ENCODE measurements at regions not wholly inside any gene's neighbourhood (a gene's known extent, or its start where the extent isn't known, plus 50 kb on each side); places are given as distances from the start of the nearest gene placed in this dataset.

- no peak overlapping the region for H3K4me3 ChIP-seq (ENCODE audit: low read depth, low read length)
- no peak overlapping the region for H2AFZ ChIP-seq (ENCODE audit: low read length, unreplicated experiment)
- H3K27ac ChIP-seq (ENCODE audit: low read depth, low read length) = no peak overlapping the region
- H3K36me3 ChIP-seq (ENCODE audit: insufficient read depth, low read length) = no peaks in the 10 kb centered on the region
- peaks cover 25% of the 10 kb centered on the region for H3K27me3 ChIP-seq (ENCODE audit: insufficient read depth, low read length)
- no peaks in the 10 kb centered on the region for H3K4me1 ChIP-seq (ENCODE audit: control insufficient read depth, insufficient read depth, low read length, unreplicated experiment)
- H3K79me2 ChIP-seq (ENCODE audit: control insufficient read depth, insufficient read depth, low read length, unreplicated experiment) = no peaks in the 10 kb centered on the region
These were observed 156.9 kb upstream of the PCBD1 start for GRCh38 chr10:71045204-71045809.

- H3K27ac ChIP-seq (ENCODE audit: low read depth, low read length) = no peak overlapping the region
- H3K4me1 ChIP-seq (ENCODE audit: control insufficient read depth, insufficient read depth, low read length, unreplicated experiment) = no peaks in the 10 kb centered on the region
- H3K79me2 ChIP-seq (ENCODE audit: control insufficient read depth, insufficient read depth, low read length, unreplicated experiment) = no peaks in the 10 kb centered on the region
- H3K36me3 ChIP-seq (ENCODE audit: insufficient read depth, low read length) = no peaks in the 10 kb centered on the region
- H3K27me3 ChIP-seq (ENCODE audit: insufficient read depth, low read length) = peaks cover 30% of the 10 kb centered on the region
- H2AFZ ChIP-seq (ENCODE audit: low read length, unreplicated experiment) = no peak overlapping the region
- no peak overlapping the region for H3K4me3 ChIP-seq (ENCODE audit: low read depth, low read length)
These were observed 157.6 kb upstream of the PCBD1 start for GRCh38 chr10:71045936-71046335.

GRCh38 chr10:71046747-71047146 is 158.4 kb upstream of the PCBD1 start:
- Histone ChIP-seq H2AFZ (ENCODE audit: low read length, unreplicated experiment) (no peak overlapping the region), H3K4me1 (ENCODE audit: control insufficient read depth, insufficient read depth, low read length, unreplicated experiment) (no peaks in the 10 kb centered on the region), H3K4me3 (ENCODE audit: low read depth, low read length) (no peak overlapping the region), H3K36me3 (ENCODE audit: insufficient read depth, low read length) (no peaks in the 10 kb centered on the region), H3K27me3 (ENCODE audit: insufficient read depth, low read length) (peaks cover 38% of the 10 kb centered on the region), H3K27ac (ENCODE audit: low read depth, low read length) (no peak overlapping the region), H3K79me2 (ENCODE audit: control insufficient read depth, insufficient read depth, low read length, unreplicated experiment) (no peaks in the 10 kb centered on the region)

- H2AFZ ChIP-seq (ENCODE audit: low read length, unreplicated experiment) = no peak overlapping the region
- peaks cover 51% of the 10 kb centered on the region for H3K27me3 ChIP-seq (ENCODE audit: insufficient read depth, low read length)
- no peak overlapping the region for H3K4me3 ChIP-seq (ENCODE audit: low read depth, low read length)
- H3K79me2 ChIP-seq (ENCODE audit: control insufficient read depth, insufficient read depth, low read length, unreplicated experiment) = no peaks in the 10 kb centered on the region
- no peak overlapping the region for H3K27ac ChIP-seq (ENCODE audit: low read depth, low read length)
- H3K36me3 ChIP-seq (ENCODE audit: insufficient read depth, low read length) = no peaks in the 10 kb centered on the region
- no peaks in the 10 kb centered on the region for H3K4me1 ChIP-seq (ENCODE audit: control insufficient read depth, insufficient read depth, low read length, unreplicated experiment)
These were observed 160.7 kb upstream of the PCBD1 start for GRCh38 chr10:71048971-71049615.

GRCh38 chr10:71049994-71050393 is 161.6 kb upstream of the PCBD1 start:
- Histone ChIP-seq H3K36me3 (ENCODE audit: insufficient read depth, low read length) (no peaks in the 10 kb centered on the region), H3K4me1 (ENCODE audit: control insufficient read depth, insufficient read depth, low read length, unreplicated experiment) (no peaks in the 10 kb centered on the region), H3K27me3 (ENCODE audit: insufficient read depth, low read length) (peaks cover 57% of the 10 kb centered on the region), H3K4me3 (ENCODE audit: low read depth, low read length) (no peak overlapping the region), H3K79me2 (ENCODE audit: control insufficient read depth, insufficient read depth, low read length, unreplicated experiment) (no peaks in the 10 kb centered on the region), H2AFZ (ENCODE audit: low read length, unreplicated experiment) (no peak overlapping the region), H3K27ac (ENCODE audit: low read depth, low read length) (no peak overlapping the region)

GRCh38 chr10:71052076-71052660 is 160.2 kb upstream of the UNC5B start:
- H3K27ac ChIP-seq (ENCODE audit: low read depth, low read length) = no peak overlapping the region
- no peak overlapping the region for H3K4me3 ChIP-seq (ENCODE audit: low read depth, low read length)
- H3K36me3 ChIP-seq (ENCODE audit: insufficient read depth, low read length) = no peaks in the 10 kb centered on the region
- peaks cover 73% of the 10 kb centered on the region for H3K27me3 ChIP-seq (ENCODE audit: insufficient read depth, low read length)
- H2AFZ ChIP-seq (ENCODE audit: low read length, unreplicated experiment) = no peak overlapping the region
- H3K4me1 ChIP-seq (ENCODE audit: control insufficient read depth, insufficient read depth, low read length, unreplicated experiment) = no peaks in the 10 kb centered on the region
- H3K79me2 ChIP-seq (ENCODE audit: control insufficient read depth, insufficient read depth, low read length, unreplicated experiment) = no peaks in the 10 kb centered on the region

GRCh38 chr10:71052708-71053107 is 159.7 kb upstream of the UNC5B start:
- Histone ChIP-seq H3K36me3 (ENCODE audit: insufficient read depth, low read length) (no peaks in the 10 kb centered on the region), H2AFZ (ENCODE audit: low read length, unreplicated experiment) (no peak overlapping the region), H3K4me3 (ENCODE audit: low read depth, low read length) (no peak overlapping the region), H3K27me3 (ENCODE audit: insufficient read depth, low read length) (peaks cover 73% of the 10 kb centered on the region), H3K4me1 (ENCODE audit: control insufficient read depth, insufficient read depth, low read length, unreplicated experiment) (no peaks in the 10 kb centered on the region), H3K27ac (ENCODE audit: low read depth, low read length) (no peak overlapping the region), H3K79me2 (ENCODE audit: control insufficient read depth, insufficient read depth, low read length, unreplicated experiment) (no peaks in the 10 kb centered on the region)

GRCh38 chr10:71053169-71053895 is 159.0 kb upstream of the UNC5B start:
- H3K36me3 ChIP-seq (ENCODE audit: insufficient read depth, low read length) = no peaks in the 10 kb centered on the region
- H3K27ac ChIP-seq (ENCODE audit: low read depth, low read length) = no peak overlapping the region
- H3K4me1 ChIP-seq (ENCODE audit: control insufficient read depth, insufficient read depth, low read length, unreplicated experiment) = no peaks in the 10 kb centered on the region
- H3K79me2 ChIP-seq (ENCODE audit: control insufficient read depth, insufficient read depth, low read length, unreplicated experiment) = no peaks in the 10 kb centered on the region
- H2AFZ ChIP-seq (ENCODE audit: low read length, unreplicated experiment) = no peak overlapping the region
- H3K4me3 ChIP-seq (ENCODE audit: low read depth, low read length) = no peak overlapping the region
- H3K27me3 ChIP-seq (ENCODE audit: insufficient read depth, low read length) = peaks cover 78% of the 10 kb centered on the region

GRCh38 chr10:71058308-71058707 is 154.1 kb upstream of the UNC5B start:
- Histone ChIP-seq H3K27me3 (ENCODE audit: insufficient read depth, low read length) (peaks cover 59% of the 10 kb centered on the region), H3K79me2 (ENCODE audit: control insufficient read depth, insufficient read depth, low read length, unreplicated experiment) (no peaks in the 10 kb centered on the region)

GRCh38 chr10:71059054-71059818 is 153.1 kb upstream of the UNC5B start:
- no peaks in the 10 kb centered on the region for H3K79me2 ChIP-seq (ENCODE audit: control insufficient read depth, insufficient read depth, low read length, unreplicated experiment)
- no peaks in the 10 kb centered on the region for H3K4me1 ChIP-seq (ENCODE audit: control insufficient read depth, insufficient read depth, low read length, unreplicated experiment)
- H3K4me3 ChIP-seq (ENCODE audit: low read depth, low read length) = no peak overlapping the region
- H3K27ac ChIP-seq (ENCODE audit: low read depth, low read length) = no peak overlapping the region
- H3K27me3 ChIP-seq (ENCODE audit: insufficient read depth, low read length) = peaks cover 51% of the 10 kb centered on the region
- H3K36me3 ChIP-seq (ENCODE audit: insufficient read depth, low read length) = no peaks in the 10 kb centered on the region
- no peak overlapping the region for H2AFZ ChIP-seq (ENCODE audit: low read length, unreplicated experiment)

More at GRCh38 chr10:71058308-71058707, 154.1 kb upstream of the UNC5B start:
- no peaks in the 10 kb centered on the region for H3K4me1 ChIP-seq (ENCODE audit: control insufficient read depth, insufficient read depth, low read length, unreplicated experiment)
- H3K27ac ChIP-seq (ENCODE audit: low read depth, low read length) = no peak overlapping the region
- no peak overlapping the region for H3K4me3 ChIP-seq (ENCODE audit: low read depth, low read length)
- no peaks in the 10 kb centered on the region for H3K36me3 ChIP-seq (ENCODE audit: insufficient read depth, low read length)
- H2AFZ ChIP-seq (ENCODE audit: low read length, unreplicated experiment) = no peak overlapping the region

Measured in ACC112 (cell line).